ENCODE measurements at regions not wholly inside any gene's neighbourhood (a gene's known extent, or its start where the extent isn't known, plus 50 kb on each side); places are given as distances from the start of the nearest gene placed in this dataset.
A peak's percentile ranks its signal among the peaks of the same experiment; 100 is the strongest.

DNA sequence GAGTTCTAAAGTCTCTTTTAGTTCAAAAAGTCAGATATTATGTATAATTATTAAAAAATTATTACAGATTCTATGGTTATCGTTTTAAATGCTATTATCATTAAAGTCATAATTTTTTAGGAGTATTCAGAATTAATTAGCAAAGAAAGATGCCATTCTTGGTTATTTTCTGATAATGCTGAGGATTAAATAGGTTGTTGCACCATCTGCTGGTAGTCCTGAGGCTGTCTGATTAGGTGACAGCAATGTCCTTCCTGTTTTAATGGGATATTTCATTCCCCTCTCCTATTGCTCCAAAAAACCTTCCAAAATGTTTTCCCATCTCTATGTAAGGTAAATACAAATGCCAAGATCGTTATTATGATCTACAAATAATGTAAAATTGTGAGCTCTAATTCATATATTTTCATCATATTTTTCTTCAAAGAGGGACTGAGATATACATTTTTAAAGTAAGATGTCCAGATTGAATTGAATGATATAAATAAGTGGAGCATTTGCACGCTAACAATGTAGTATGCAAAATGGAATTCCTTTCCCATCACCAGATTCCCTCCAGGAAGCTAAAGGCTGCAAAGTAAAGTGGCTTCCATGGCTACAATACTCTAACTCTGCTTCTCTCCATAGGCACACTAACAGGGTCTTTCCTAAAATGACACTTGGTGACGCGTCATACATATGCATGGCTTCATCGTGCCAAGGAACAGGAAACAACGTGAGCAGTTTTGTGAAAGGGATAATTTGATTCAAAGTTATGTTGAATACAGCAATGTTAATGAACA, 58.8 kb upstream of the AKR1E2 start:
- ChIA-PET POLR2A (interaction anchor here (1.4 kb wide), 1 partner anchor 982 kb away, joined by 7 read pairs; the partner anchor contains the start of gene KLF6), CTCF (interaction anchor here (0.6 to 5.8 kb wide), 35 partner anchors 9 to 1574 kb away, joined by 3 to 20 read pairs (median 3); partner anchors contain the start of gene KLF6)
- peak; percentile 55 for TF ChIP-seq CTCF (IDR thresholded peaks at IDR 0.05; ENCODE audit: insufficient read depth, low read length, missing control alignments)
- no peak for DNase-seq (ENCODE audit: low read depth, low spot score)
- H3K4me3 ChIP-seq (ENCODE audit: low read depth, low read length): no peak overlapping the region

DNA sequence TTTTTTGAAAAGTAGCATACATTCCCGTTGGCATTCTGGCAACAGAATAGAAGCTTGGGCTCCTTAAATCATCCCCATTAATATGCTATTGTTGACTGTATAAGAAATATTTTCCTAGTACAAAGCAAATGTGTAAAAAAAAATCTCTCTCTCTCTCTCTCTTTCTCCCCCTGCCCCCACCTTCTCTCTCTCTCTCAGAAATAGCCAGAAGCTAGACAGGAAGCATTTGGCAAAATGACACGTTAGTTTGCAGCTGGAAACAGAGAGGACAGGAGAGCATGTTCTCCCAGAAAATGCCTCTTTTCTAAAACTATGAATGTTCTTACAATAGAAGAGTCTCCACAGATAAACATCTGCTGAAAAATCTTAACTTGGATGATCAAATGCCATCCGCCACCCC, 59.6 kb upstream of the AKR1E2 start:
- ChIA-PET CTCF (interaction anchor here (0.6 to 5.8 kb wide), 31 partner anchors 9 to 1573 kb away, joined by 3 to 20 read pairs (median 3); partner anchors contain the start of gene KLF6), POLR2A (interaction anchor here (1.4 kb wide), 1 partner anchor 981 kb away, joined by 7 read pairs; the partner anchor contains the start of gene KLF6)
- no peak for DNase-seq (ENCODE audit: low read depth, low spot score)
- no peak overlapping the region for H3K4me3 ChIP-seq (ENCODE audit: low read depth, low read length)
- TF ChIP-seq CTCF (IDR thresholded peaks at IDR 0.05; ENCODE audit: insufficient read depth, low read length, missing control alignments): no peak

- ChIA-PET POLR2A (interaction anchor here (1.1 to 1.4 kb wide), 3 partner anchors 102 to 980 kb away, joined by 3 to 7 read pairs (median 3); partner anchors contain the start of gene KLF6), CTCF (interaction anchor here (0.9 to 5.8 kb wide), 5 partner anchors 8 to 1572 kb away, joined by 3 to 20 read pairs (median 7); no protein-coding TSS in a partner anchor)
- DNase-seq (ENCODE audit: low read depth, low spot score): no peak
- no peak for TF ChIP-seq CTCF (IDR thresholded peaks at IDR 0.05; ENCODE audit: insufficient read depth, low read length, missing control alignments)
- no peak overlapping the region for H3K4me3 ChIP-seq (ENCODE audit: low read depth, low read length)
Observed at GRCh38 chr10:4765428-4765827, 60.6 kb upstream of the AKR1E2 start.

DNA sequence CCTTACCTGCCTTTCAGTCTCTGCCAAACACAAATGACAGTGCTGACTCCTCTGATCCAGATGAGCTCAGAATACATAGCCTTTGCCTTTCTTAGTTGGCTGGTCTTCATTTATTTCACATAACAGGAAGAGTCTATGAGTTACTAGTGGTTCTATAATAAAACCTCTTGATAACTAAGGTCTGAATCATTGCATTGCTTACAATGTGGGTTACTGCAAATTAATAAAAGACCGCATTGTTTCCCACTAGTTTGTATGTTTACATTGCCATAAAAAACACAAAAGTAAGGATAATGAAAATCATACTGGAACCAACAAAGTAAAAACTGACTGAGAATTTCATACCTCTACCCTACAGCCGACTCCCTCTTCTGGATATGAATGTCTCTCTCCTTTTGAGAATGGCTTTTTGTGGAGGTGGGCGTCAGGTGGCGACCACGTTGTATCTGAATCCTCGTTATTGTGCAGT, 62.0 kb upstream of the AKR1E2 start:
- CTCF ChIA-PET: interaction anchor here (1.0 to 5.8 kb wide), 2 partner anchors 107 to 1567 kb away, joined by 4 to 20 read pairs; no protein-coding TSS in a partner anchor
- no peak overlapping the region for H3K4me3 ChIP-seq (ENCODE audit: low read depth, low read length)
- peak; percentile 40 for DNase-seq (ENCODE audit: low read depth, low spot score)
- no peak for TF ChIP-seq CTCF (IDR thresholded peaks at IDR 0.05; ENCODE audit: insufficient read depth, low read length, missing control alignments)
- POLR2A ChIA-PET: interaction anchor here (1.0 to 1.2 kb wide), 2 partner anchors 979 to 982 kb away, joined by 4 to 5 read pairs; partner anchors contain the start of gene KLF6

- H3K4me3 ChIP-seq (ENCODE audit: low read depth, low read length): no peak overlapping the region
- DNase-seq (ENCODE audit: low read depth, low spot score): no peak
- ChIA-PET POLR2A (interaction anchor here (1.0 to 1.2 kb wide), 2 partner anchors 979 to 981 kb away, joined by 4 to 5 read pairs; partner anchors contain the start of gene KLF6), CTCF (interaction anchor here (1.0 to 5.8 kb wide), 3 partner anchors 57 to 1566 kb away, joined by 4 to 20 read pairs (median 4); no protein-coding TSS in a partner anchor)
- no peak for TF ChIP-seq CTCF (IDR thresholded peaks at IDR 0.05; ENCODE audit: insufficient read depth, low read length, missing control alignments)
Observed at GRCh38 chr10:4763513-4763912, 62.5 kb upstream of the AKR1E2 start.

DNA sequence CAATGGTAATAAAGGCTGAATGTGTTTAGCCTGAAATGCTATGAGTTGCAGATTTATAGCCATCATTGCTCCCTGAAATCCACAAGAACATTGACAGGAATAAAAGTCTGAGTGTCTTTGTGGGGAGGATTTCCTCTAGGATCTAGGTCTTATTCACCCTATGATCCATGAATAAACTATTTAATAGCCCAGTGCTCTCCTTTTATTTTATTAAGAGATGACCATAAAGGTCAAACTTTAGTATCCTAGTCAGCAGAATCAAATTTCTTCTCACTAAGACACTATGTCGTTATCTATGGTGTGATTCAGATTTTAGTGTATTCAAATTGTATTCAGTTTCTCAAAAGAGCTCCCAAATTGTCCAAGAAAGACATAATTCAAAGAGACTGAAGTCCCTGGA, 67.8 kb upstream of the AKR1E2 start:
- H3K4me3 ChIP-seq (ENCODE audit: low read depth, low read length): no peak overlapping the region
- no peak for DNase-seq (ENCODE audit: low read depth, low spot score)
- CTCF ChIA-PET: interaction anchor here (0.7 to 2.1 kb wide), 2 partner anchors 101 to 112 kb away, joined by 3 to 5 read pairs; no protein-coding TSS in a partner anchor
- POLR2A ChIA-PET: no interaction called here
- no peak for TF ChIP-seq CTCF (IDR thresholded peaks at IDR 0.05; ENCODE audit: insufficient read depth, low read length, missing control alignments)

All from AG04449 (cell line).